Common myeloid progenitor, CD34-positive (primary cell): ENCODE measurements at regions not wholly inside any gene's neighbourhood (a gene's known extent, or its start where the extent isn't known, plus 50 kb on each side); places are given as distances from the start of the nearest gene placed in this dataset.

ENCODE experiments used
- CTCF ChIA-PET: fragments of 350-600 bp; sonication (Branson Sonifier 250); formaldehyde crosslinking; loops from one replicate; lab custom pipeline; 2021; ENCODE audit warnings: antibody characterized with exemption; lab: Charles Lee
- POLR2A ChIA-PET: fragments of 350-600 bp; sonication (Branson Sonifier 250); formaldehyde crosslinking; loops from one replicate; lab custom pipeline; 2021; ENCODE audit warnings: antibody characterized with exemption; lab: Charles Lee
- DNase-seq, 3 donors: peaks; one replicate each; pipeline versions ENCODE4 v3.0.0 to v3.0.0-alpha.2; 2013
- H3K27ac ChIP-seq, 2 experiments: 1 replicate in 1 of 2; 2 replicates in 1 of 2; pipeline ENCODE4 v1.7.0; 2013; ENCODE audit warnings: inconsistent platforms in 2 of 2, low read length in 2 of 2, mild to moderate bottlenecking in 2 of 2, low read depth in 1 of 2, moderate library complexity in 1 of 2; ENCODE audit not compliant: severe bottlenecking in 2 of 2, insufficient read depth in 1 of 2, poor library complexity in 1 of 2
- H3K27me3 ChIP-seq, 5 experiments: replicated peaks in 2 of 5; 1 replicate in 3 of 5; 2 replicates in 2 of 5; pipeline versions ENCODE4 v1.6.1 to v1.7.0; 2013; ENCODE audit warnings: low read length in 4 of 5, mild to moderate bottlenecking in 2 of 5, moderate library complexity in 2 of 5, inconsistent platforms in 1 of 5; ENCODE audit not compliant: insufficient read depth in 5 of 5, control insufficient read depth in 4 of 5
- H3K36me3 ChIP-seq, 4 experiments: 1 replicate in 2 of 4; 2 replicates in 2 of 4; pipeline versions ENCODE4 v1.6.1 to v1.7.0; 2013; ENCODE audit warnings: low read length in 3 of 4, control low read depth in 1 of 4, mild to moderate bottlenecking in 1 of 4; ENCODE audit not compliant: control insufficient read depth in 4 of 4, insufficient read depth in 4 of 4
- H3K4me1 ChIP-seq, 4 experiments: 1 replicate in 3 of 4; 2 replicates in 1 of 4; pipeline versions ENCODE4 v1.6.1 to v1.7.1; 2013; ENCODE audit warnings: low read length in 3 of 4, mild to moderate bottlenecking in 3 of 4, control low read depth in 1 of 4, inconsistent platforms in 1 of 4, moderate library complexity in 1 of 4; ENCODE audit not compliant: control insufficient read depth in 4 of 4, insufficient read depth in 4 of 4; ENCODE audit errors: control extremely low read depth in 1 of 4
- H3K4me3 ChIP-seq, 7 experiments: 1 replicate in 4 of 7; 2 replicates in 3 of 7; pipeline versions ENCODE4 v1.5.1 to v1.7.0; 2013; ENCODE audit warnings: mild to moderate bottlenecking in 7 of 7, low read length in 6 of 7, moderate library complexity in 6 of 7, inconsistent platforms in 2 of 7, low read depth in 2 of 7, control low read depth in 1 of 7; ENCODE audit not compliant: insufficient read depth in 4 of 7, control insufficient read depth in 1 of 7; ENCODE audit errors: extremely low read depth in 1 of 7
- H3K9me3 ChIP-seq, 5 experiments: 1 replicate in 4 of 5; 2 replicates in 1 of 5; pipeline versions ENCODE4 v1.6.1 to v1.7.1; 2013; ENCODE audit warnings: low read length in 4 of 5, mild to moderate bottlenecking in 2 of 5, inconsistent platforms in 1 of 5, low read depth in 1 of 5, moderate library complexity in 1 of 5; ENCODE audit not compliant: control insufficient read depth in 4 of 5, insufficient read depth in 2 of 5; ENCODE audit errors: control extremely low read depth in 1 of 5
- WGBS: methylation state at CpG from one replicate; pipeline ENCODE4 v1.1.5; 2013; ENCODE audit not compliant: insufficient coverage; 5-methylcytosine and 5-hydroxymethylcytosine counted together

DNA sequence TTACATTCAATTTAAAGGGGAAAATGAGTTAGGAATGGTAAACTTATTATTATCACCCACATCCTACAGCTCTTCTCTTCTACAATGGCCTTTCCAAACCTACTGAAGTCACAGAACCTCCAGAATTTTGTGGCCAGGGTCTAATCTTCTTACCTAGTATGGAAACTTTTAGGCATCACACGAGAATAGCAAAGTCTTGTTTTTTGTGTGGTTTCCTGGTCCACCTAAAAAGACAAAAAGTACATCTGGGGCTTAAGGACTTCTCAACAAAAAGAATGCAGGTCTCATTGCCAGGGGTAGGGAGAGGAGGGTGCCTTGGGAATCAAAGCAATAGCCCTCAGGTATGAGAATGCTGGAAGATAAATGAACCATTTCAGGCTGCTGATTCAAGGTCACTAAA is 345.3 kb downstream of the LMX1A start:
- Histone ChIP-seq H3K27me3 (no peaks in the 10 kb centered on the region), H3K36me3 (no peaks in the 10 kb centered on the region), H3K4me3 (no peak overlapping the region), H3K27ac (no peak overlapping the region), H3K4me1 (no peaks in the 10 kb centered on the region), H3K9me3 (peaks cover 0 to 2% (median 0%) of the 10 kb centered on the region in 5 experiments)
- ChIA-PET CTCF (no interaction called here), POLR2A (no interaction called here)
- no CpG with 5 or more reads among the region's 1 CpG for WGBS
- no peak for DNase-seq

DNA sequence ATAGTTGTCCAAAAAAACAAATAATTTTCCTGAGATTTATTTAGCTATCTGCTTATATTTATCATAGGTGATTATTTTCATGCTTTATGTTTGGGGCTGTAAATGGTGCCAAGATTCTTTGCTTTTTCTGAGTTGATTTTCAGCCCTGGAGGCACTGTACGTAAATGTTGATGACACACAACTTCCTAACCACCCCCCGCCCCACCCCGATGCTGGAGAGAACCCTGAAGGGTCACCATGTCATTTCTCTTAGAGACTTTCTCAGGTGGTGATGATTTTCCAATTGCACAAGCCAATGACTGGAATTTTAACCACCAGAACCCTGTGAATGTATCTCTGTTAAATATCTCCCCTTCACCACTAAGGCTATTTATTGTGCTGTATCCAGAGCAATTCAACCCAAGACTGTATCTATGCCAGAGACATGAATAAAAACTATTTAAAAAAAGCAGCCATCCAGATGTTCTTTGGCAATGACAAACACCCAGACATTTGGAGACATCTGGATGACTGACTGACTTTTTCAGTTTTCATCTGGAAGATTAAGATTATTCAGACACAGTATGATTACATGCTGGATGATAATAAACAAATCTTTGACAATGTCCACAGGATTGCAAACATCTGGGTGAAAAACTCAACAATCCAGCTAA is 346.0 kb downstream of the LMX1A start:
- Histone ChIP-seq H3K36me3 (no peaks in the 10 kb centered on the region), H3K4me3 (no peak overlapping the region), H3K27me3 (no peaks in the 10 kb centered on the region), H3K4me1 (no peaks in the 10 kb centered on the region), H3K9me3 (peaks cover 0 to 2% (median 0%) of the 10 kb centered on the region in 5 experiments), H3K27ac (no peak overlapping the region)
- WGBS = 67% methylated on average over 3 of the region's 3 CpGs
- ChIA-PET POLR2A (no interaction called here), CTCF (no interaction called here)
- no peak for DNase-seq

DNA sequence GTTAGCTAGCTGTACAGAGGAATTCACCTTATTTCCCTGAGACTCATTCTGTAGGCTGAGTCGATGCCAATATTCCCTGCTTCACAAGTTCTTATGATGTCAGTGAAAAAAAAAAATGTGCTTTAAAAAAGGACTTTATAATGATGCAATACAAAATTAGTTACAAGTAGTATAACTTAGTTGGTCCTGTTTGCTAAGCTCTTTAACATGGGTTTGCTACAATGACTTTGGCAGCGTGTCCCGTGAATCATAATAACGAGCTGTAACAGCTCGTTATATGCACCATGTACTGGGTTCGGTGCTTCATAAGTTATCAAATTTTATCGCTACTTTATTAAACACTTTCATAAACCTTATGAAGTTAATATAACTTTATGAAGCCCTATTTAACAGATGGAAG is 349.7 kb downstream of the LMX1A start:
- no peaks in the 10 kb centered on the region for H3K36me3 ChIP-seq
- ChIA-PET CTCF (no interaction called here), POLR2A (no interaction called here)
- no peaks in the 10 kb centered on the region for H3K27me3 ChIP-seq
- no peak for DNase-seq
- no peak overlapping the region for H3K27ac ChIP-seq
- WGBS = 100% methylated on average over 3 of the region's 7 CpGs
- no peaks in the 10 kb centered on the region for H3K4me1 ChIP-seq
- H3K4me3 ChIP-seq = no peak overlapping the region
- H3K9me3 ChIP-seq = no peaks in the 10 kb centered on the region

DNA sequence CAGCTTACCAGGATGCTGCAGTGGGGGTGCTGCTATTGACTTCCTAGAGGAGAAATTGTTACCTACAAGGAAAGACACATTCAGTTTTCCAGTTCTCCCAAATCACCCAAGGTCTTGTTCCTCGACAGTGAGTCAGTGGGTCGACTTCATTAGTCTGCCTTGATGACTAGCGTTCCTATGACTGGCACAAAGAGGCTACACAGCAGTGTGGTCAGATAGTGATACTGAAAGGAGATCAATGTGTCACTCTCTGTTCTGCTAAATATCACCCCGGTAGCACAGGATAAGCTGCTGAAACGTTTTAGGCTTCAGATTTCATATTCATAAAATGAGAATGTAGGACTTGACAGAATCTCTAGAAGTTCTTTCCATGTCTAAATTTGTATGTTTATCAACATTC is 357.4 kb downstream of the LMX1A start:
- Histone ChIP-seq H3K27ac (no peak overlapping the region), H3K4me3 (no peak overlapping the region), H3K36me3 (no peaks in the 10 kb centered on the region), H3K9me3 (peaks cover 0 to 2% (median 0%) of the 10 kb centered on the region in 5 experiments), H3K4me1 (no peaks in the 10 kb centered on the region), H3K27me3 (no peaks in the 10 kb centered on the region)
- CTCF ChIA-PET = no interaction called here
- no peak for DNase-seq
- POLR2A ChIA-PET = no interaction called here
- 100% methylated on average over 3 of the region's 5 CpGs for WGBS

DNA sequence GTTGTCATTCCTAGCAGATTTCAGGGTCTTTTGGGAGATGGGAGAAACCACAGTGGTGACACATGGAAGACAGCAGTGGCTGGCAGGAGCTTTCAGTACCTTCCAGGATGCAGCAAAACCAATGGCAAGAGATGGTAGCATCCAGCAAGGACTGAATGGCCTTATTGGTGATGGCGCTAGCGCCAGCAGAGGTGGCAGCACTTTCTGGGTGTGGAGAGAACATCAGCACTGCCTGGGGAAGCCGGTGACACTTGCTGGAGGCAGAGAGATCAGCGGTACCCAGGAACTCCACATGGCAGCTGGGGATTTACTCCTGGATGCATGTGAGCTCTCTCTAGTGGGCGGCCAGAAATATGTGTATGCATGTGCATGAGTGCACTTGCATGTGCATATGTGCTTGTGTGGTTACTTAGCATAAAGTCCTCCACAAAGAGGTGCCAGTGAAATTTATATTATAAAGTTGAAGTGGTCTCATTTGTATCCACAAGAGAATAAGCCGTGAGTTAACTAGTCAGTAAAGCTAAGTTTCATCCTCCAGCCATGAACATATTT is 364.7 kb downstream of the LMX1A start:
- Histone ChIP-seq H3K4me1 (peaks cover 0 to under 1% (median 0%) of the 10 kb centered on the region in 4 experiments), H3K27me3 (no peaks in the 10 kb centered on the region), H3K27ac (no peak overlapping the region), H3K4me3 (no peak overlapping the region), H3K36me3 (no peaks in the 10 kb centered on the region), H3K9me3 (no peaks in the 10 kb centered on the region)
- CTCF ChIA-PET = no interaction called here
- DNase-seq = no peak
- WGBS = 100% methylated on average over 5 of the region's 6 CpGs
- POLR2A ChIA-PET = no interaction called here

DNA sequence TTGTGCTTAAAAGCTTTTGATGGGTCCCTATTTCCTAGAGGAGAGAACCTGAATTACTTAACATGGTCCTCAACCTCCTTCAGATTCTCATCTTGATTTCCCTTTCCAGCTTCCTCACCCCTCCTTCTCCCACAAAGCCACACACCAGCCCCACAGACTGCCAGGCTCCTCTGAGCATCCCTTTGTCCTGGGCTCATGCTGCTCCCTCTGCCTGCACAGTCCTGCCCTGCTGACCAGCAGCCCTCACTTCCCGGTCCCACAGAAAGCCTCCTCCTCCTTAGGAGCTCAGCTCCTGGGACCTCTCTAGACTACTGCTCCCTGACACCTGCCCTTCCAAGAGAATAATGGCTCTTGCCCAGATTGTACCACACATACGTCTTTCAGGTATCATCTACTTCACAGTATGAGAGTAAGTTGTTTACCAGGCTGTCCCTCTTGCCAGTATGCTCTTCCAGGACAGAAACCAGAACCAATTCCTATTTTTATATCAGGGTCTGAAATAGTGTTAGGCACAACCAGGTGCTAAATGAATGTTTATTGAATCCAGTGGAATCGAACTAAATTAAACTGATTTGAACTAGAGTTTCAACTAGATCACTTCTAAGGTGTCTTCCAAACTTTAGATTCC is 373.4 kb downstream of the LMX1A start:
- POLR2A ChIA-PET = no interaction called here
- Histone ChIP-seq H3K4me3 (no peak overlapping the region), H3K27ac (no peak overlapping the region), H3K9me3 (no peaks in the 10 kb centered on the region), H3K27me3 (no peaks in the 10 kb centered on the region), H3K36me3 (no peaks in the 10 kb centered on the region), H3K4me1 (peaks cover 0 to 4% (median under 1%) of the 10 kb centered on the region in 4 experiments)
- no peak for DNase-seq
- CTCF ChIA-PET = no interaction called here
- 100% methylated on average over 1 of the region's 3 CpGs for WGBS

DNA sequence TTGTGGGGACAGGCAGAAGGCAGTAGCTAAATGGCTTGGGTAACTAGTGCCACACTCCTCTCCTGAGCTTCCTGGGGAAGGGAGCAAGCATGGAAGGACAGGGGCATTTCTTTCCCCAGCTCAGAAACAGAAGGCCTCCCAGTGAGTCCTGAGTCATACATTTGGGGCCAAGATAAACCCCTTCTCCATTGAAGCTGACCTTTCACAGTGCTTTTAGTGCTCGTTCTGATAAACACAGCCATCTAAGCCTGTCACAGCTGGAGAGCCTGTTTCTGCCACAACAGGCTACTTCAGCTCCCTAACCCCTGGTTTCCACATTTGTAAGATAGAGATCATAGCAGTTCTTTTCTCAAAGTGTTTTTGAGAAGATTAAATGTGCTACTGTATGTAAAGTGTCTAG is 374.0 kb downstream of the LMX1A start:
- ChIA-PET POLR2A (no interaction called here), CTCF (no interaction called here)
- Histone ChIP-seq H3K27ac (no peak overlapping the region), H3K36me3 (no peaks in the 10 kb centered on the region), H3K27me3 (no peaks in the 10 kb centered on the region), H3K4me3 (no peak overlapping the region), H3K4me1 (peaks cover 0 to 4% (median under 1%) of the 10 kb centered on the region in 4 experiments), H3K9me3 (no peaks in the 10 kb centered on the region)
- 100% methylated on average over 1 of the region's 1 CpG for WGBS
- no peak for DNase-seq
